CD4-positive, alpha-beta T cell treated with Interferon gamma for 1 hour (primary cell): ENCODE measurements at regions not wholly inside any gene's neighbourhood (a gene's known extent, or its start where the extent isn't known, plus 50 kb on each side); places are given as distances from the start of the nearest gene placed in this dataset.

Experiments used
- DNase-seq: peaks from one replicate; pipeline ENCODE4 v3.0.0-alpha.2; 2020

DNA sequence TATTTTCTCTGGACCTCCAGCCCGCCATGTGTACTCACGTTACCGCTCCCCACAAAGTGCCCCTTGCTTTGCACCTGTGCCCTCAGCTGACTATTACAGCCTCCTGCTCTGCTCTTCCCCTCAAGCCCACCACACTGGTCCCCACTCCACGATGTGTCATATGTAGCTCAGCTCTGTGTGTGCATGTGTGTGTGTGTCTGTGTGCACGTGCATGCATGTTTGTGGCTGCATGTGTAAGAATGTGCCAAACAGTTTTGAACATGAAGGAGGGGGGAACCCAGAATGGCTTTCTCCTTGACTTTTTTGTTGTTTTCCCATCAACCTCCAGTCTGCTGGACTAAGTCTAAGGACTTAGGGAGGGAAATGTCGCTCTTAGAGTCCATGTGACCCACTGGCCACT lies 54.8 kb upstream of the BTRC start:
- no peak for DNase-seq

DNA sequence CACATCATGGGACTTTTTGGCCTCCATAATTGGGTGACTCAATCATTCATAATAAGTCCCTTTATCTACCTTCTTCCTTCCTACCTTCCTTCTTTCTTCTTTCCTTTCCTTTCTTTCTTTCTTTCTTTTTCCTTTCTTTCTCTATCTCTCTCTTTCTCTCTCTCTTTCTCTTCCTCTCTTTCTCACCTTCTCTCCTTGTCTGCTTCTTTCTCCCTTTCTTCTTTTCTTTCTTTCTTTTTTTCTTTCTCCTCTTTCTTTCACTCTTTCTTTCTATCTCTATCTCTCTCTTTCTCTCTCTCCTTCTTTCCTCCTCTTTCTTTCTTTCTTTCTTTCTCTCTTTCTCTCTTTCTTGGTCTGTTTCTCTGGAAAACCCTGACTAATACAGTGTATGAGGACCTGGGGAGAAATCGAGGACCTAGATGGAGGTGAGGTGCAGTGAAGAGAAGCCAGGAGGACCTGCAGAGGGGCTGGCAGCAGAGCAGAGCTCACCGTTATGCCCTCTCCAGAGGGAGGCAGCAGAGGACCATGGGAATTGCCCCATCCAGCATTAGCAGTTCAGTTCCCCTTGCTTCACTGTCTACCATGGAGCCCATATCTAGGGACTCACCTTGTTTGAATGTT lies 52.7 kb upstream of the BTRC start:
- no peak for DNase-seq

DNA sequence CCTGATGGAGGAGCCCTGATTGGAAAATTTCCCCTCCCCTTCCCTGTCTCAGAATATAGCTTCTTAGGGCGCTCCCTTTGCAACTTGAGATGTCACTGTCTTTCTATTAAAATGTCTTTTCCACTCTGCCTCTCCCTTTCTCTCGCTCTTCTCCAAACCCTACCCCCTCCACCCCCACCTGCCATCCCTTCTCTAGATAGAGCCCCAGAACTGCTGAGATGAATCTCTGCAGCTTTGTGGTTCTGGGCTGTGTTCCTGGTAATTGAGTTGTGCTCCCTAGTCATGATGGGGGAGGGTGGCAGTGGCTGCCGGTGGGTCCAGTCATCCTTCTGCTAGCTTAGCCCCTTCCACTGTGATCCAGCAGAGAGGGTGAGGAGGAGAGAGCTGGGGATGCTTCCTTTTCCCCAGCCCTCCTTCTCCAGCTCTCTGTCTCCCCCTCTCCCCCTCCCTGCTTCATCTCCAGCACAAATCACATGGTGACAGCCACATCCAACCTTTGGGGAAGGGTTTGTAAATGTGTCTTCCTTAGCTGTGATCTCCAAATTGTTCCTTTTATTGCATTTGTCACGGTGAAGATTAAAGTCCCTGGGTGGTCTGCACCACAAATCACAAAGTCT lies 50.8 kb upstream of the BTRC start:
- no peak for DNase-seq
